Naive thymus-derived CD4-positive, alpha-beta T cell (primary cell): ENCODE measurements at regions not wholly inside any gene's neighbourhood (a gene's known extent, or its start where the extent isn't known, plus 50 kb on each side); places are given as distances from the start of the nearest gene placed in this dataset.

Experiments
- ATAC-seq: fragments of 150-1000 bp; cut with Tn5 transposase; 2 replicates; pipeline ENCODE4 v1.10.0; 2021; ENCODE audit warnings: mild to moderate bottlenecking, moderate library complexity
- CTCF ChIA-PET: fragments of 350-600 bp; sonication (Branson Sonifier 250); formaldehyde crosslinking; loops from one replicate; lab custom pipeline; 2021; ENCODE audit warnings: antibody characterized with exemption; lab: Charles Lee
- POLR2A ChIA-PET: fragments of 350-600 bp; sonication (Branson Sonifier 250); formaldehyde crosslinking; loops from one replicate; lab custom pipeline; 2021; ENCODE audit warnings: antibody characterized with exemption, inconsistent platforms; lab: Charles Lee
- DNase-seq, 9 donors: peaks; one replicate each; pipeline versions ENCODE4 v3.0.0 to v3.0.0-alpha.2; 2020 to 2022; ENCODE audit warnings: mixed read lengths in 1 of 9
- H3K27ac ChIP-seq: one replicate; pipeline ENCODE4 v1.7.0; 2013; ENCODE audit warnings: mild to moderate bottlenecking, low read depth, low read length, moderate library complexity
- H3K27me3 ChIP-seq, 2 donors: one replicate each; pipeline ENCODE4 v1.7.0; 2013; ENCODE audit warnings: low read length in 2 of 2, mild to moderate bottlenecking in 2 of 2, moderate library complexity in 2 of 2; ENCODE audit not compliant: control insufficient read depth in 2 of 2, insufficient read depth in 2 of 2
- H3K36me3 ChIP-seq, 3 experiments: 1 replicate in 2 of 3; 2 replicates in 1 of 3; pipeline ENCODE4 v1.7.0; 2013; ENCODE audit warnings: low read length in 3 of 3, mild to moderate bottlenecking in 3 of 3, moderate library complexity in 1 of 3; ENCODE audit not compliant: insufficient read depth in 3 of 3, control insufficient read depth in 2 of 3
- H3K4me1 ChIP-seq, 2 donors: one replicate each; pipeline ENCODE4 v1.7.0; 2013; ENCODE audit warnings: low read length in 2 of 2, mild to moderate bottlenecking in 2 of 2, moderate library complexity in 1 of 2; ENCODE audit not compliant: control insufficient read depth in 2 of 2, insufficient read depth in 2 of 2
- H3K4me3 ChIP-seq: 2 replicates; pipeline ENCODE4 v1.7.0; 2013; ENCODE audit warnings: mild to moderate bottlenecking, low read length
- H3K9me3 ChIP-seq, 3 experiments: 1 replicate in 2 of 3; 2 replicates in 1 of 3; pipeline ENCODE4 v1.7.0; 2013; ENCODE audit warnings: low read length in 3 of 3; ENCODE audit not compliant: control insufficient read depth in 2 of 3
- H3K27ac Mint-ChIP-seq, 9 donors: one replicate each; pipeline ENCODE4 v1.8.0; 2020 to 2022; ENCODE audit warnings: mixed read lengths in 9 of 9, mild to moderate bottlenecking in 8 of 9, moderate library complexity in 5 of 9, inconsistent platforms in 2 of 9
- H3K27me3 Mint-ChIP-seq, 5 donors: one replicate each; pipeline ENCODE4 v1.8.0; 2021 to 2022; ENCODE audit warnings: mixed read lengths in 5 of 5, mild to moderate bottlenecking in 1 of 5
- H3K36me3 Mint-ChIP-seq, 5 donors: one replicate each; pipeline ENCODE4 v1.8.0; 2020 to 2022; ENCODE audit warnings: mixed read lengths in 5 of 5, mild to moderate bottlenecking in 3 of 5, inconsistent platforms in 1 of 5
- H3K4me1 Mint-ChIP-seq, 7 donors: one replicate each; pipeline ENCODE4 v1.8.0; 2020 to 2022; ENCODE audit warnings: mixed read lengths in 7 of 7, mild to moderate bottlenecking in 3 of 7, inconsistent platforms in 1 of 7
- H3K4me3 Mint-ChIP-seq, 10 donors: one replicate each; pipeline ENCODE4 v1.8.0; 2020 to 2022; ENCODE audit warnings: mild to moderate bottlenecking in 10 of 10, mixed read lengths in 10 of 10, moderate library complexity in 6 of 10, inconsistent platforms in 2 of 10
- H3K9me3 Mint-ChIP-seq, 11 donors: one replicate each; pipeline ENCODE4 v1.8.0; 2020 to 2022; ENCODE audit warnings: mixed read lengths in 11 of 11, mild to moderate bottlenecking in 4 of 11, inconsistent platforms in 1 of 11, moderate library complexity in 1 of 11
- intact Hi-C, 2 donors: fragments of 100-400 bp; cut with micrococcal nuclease; formaldehyde crosslinking; loops; one replicate each; pipeline ENCODE4 v1.15.1; 2023

DNA sequence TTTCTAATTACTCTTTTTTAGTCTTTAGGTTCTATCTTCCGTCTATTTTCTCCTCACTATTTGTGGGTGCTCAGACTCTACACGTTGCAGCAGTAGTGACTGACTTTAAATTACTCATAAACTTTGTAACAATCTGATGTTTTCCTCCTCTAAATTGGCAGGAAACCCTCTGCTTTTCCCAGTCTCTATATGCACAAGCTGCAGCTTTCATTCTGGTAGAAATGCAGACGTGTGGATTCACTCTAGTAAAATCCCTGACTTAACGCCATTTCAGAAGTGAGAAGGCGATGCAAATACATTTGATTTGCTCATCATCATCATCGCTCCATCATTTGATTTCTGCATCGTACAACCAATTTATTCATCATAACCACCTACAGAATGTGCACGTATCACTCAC, 561.0 kb upstream of the ZFHX3 start:
- Mint-ChIP-seq H3K27ac (no peak overlapping the region), H3K4me3 (no peak overlapping the region), H3K36me3 (no peaks in the 10 kb centered on the region), H3K9me3 (peaks cover 0 to 3% (median 0%) of the 10 kb centered on the region in 11 donors), H3K27me3 (peaks cover 7 to 31% (median 18%) of the 10 kb centered on the region in 5 donors), H3K4me1 (no peaks in the 10 kb centered on the region)
- Histone ChIP-seq H3K4me1 (no peaks in the 10 kb centered on the region), H3K9me3 (no peaks in the 10 kb centered on the region), H3K4me3 (no peak overlapping the region), H3K27ac (no peak overlapping the region), H3K27me3 (peaks cover 0 to 3% of the 10 kb centered on the region in 2 donors), H3K36me3 (no peaks in the 10 kb centered on the region)
- intact Hi-C loops: no loop called here
- ATAC-seq (no peak), DNase-seq (no peak)
- ChIA-PET CTCF (no interaction called here), POLR2A (no interaction called here)

DNA sequence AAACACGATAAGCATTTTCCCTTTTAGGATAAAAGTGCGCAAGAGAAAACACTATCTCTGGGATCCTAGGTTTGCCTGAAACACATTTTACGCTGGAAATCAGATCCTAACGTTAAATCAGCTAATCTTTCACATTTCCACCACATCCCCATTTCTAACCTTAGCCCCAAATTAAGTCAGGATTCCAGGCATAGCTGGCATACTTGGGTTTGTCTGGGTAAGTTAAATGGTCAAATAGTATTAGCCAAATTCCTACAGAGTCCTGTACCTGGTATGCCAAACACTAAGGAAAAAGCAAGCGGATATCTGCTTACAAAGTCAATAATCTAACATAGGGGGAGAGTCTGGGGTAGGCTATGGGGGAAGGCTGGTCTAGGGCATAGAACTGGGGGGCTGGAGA, 557.4 kb upstream of the ZFHX3 start:
- POLR2A ChIA-PET: no interaction called here
- Histone ChIP-seq H3K27ac (no peak overlapping the region), H3K4me1 (no peaks in the 10 kb centered on the region), H3K9me3 (no peaks in the 10 kb centered on the region), H3K36me3 (no peaks in the 10 kb centered on the region), H3K27me3 (no peaks in the 10 kb centered on the region), H3K4me3 (no peak overlapping the region)
- CTCF ChIA-PET: interaction anchor here (0.6 kb wide), 2 partner anchors 746 to 770 kb away, joined by 3 to 4 read pairs; no protein-coding TSS in a partner anchor
- H3K4me3 Mint-ChIP-seq: no peak overlapping the region
- H3K4me1 Mint-ChIP-seq: no peaks in the 10 kb centered on the region
- peaks cover 0 to 14% (median 8%) of the 10 kb centered on the region in 5 donors for H3K27me3 Mint-ChIP-seq
- DNase-seq: no peak
- H3K27ac Mint-ChIP-seq: no peak overlapping the region
- peaks cover 0 to 7% (median 0%) of the 10 kb centered on the region in 11 donors for H3K9me3 Mint-ChIP-seq
- no peaks in the 10 kb centered on the region for H3K36me3 Mint-ChIP-seq
- ATAC-seq: no peak
- intact Hi-C loops: no loop called here

DNA sequence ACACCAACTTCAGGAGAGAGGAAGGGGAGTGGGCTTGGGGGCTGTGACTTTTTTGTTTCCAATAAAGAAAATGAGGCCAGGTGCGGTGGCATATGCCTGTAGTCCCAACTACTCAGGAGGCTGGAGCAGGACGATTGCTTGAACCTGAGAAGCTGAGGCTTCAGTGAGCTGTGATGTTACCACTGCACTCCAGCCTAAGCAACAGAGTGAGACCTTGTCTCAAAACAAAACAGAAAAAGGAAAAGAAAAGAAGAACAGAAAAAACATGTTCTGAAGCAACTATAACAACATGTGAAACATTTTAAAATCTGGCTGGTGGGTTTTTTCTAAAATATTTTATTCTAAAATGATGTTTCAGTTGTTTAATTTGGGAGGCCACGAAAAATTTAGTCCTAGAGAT, 554.0 kb upstream of the ZFHX3 start:
- ChIA-PET POLR2A (no interaction called here), CTCF (no interaction called here)
- ATAC-seq (no peak), DNase-seq (no peak)
- H3K36me3 ChIP-seq: no peaks in the 10 kb centered on the region
- Mint-ChIP-seq H3K27ac (no peak overlapping the region), H3K36me3 (no peaks in the 10 kb centered on the region), H3K4me3 (no peak overlapping the region), H3K27me3 (peaks cover 0 to 6% (median 0%) of the 10 kb centered on the region in 5 donors), H3K9me3 (peaks cover 0 to 7% (median 0%) of the 10 kb centered on the region in 11 donors), H3K4me1 (no peaks in the 10 kb centered on the region)
- intact Hi-C loops: no loop called here
- no peaks in the 10 kb centered on the region for H3K4me1 ChIP-seq
- no peaks in the 10 kb centered on the region for H3K27me3 ChIP-seq
- no peak overlapping the region for H3K27ac ChIP-seq
- H3K4me3 ChIP-seq: no peak overlapping the region
- H3K9me3 ChIP-seq: no peaks in the 10 kb centered on the region

DNA sequence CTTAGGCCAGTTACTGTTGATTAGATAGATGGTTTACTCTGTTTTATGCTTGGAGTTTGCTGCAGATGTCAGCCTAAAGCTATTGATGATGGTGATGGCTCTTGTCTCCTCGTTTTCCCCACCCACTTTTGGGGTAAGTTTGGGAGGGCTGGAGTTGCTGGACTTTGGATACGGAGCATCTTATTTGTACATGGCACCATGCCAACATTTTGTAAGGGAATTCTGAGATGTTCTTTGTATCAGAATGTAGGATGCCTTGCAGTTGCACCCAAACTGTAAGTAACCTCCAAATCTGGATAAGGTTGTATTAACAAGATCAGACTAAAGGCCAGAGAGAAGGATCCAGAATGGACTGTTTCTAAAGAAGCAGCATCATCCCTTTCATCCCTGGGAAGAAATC, 551.9 kb upstream of the ZFHX3 start:
- H3K4me3 Mint-ChIP-seq: no peak overlapping the region
- peaks cover 0 to 7% (median 0%) of the 10 kb centered on the region in 11 donors for H3K9me3 Mint-ChIP-seq
- Histone ChIP-seq H3K4me3 (no peak overlapping the region), H3K27ac (no peak overlapping the region), H3K9me3 (no peaks in the 10 kb centered on the region), H3K27me3 (no peaks in the 10 kb centered on the region), H3K4me1 (no peaks in the 10 kb centered on the region), H3K36me3 (no peaks in the 10 kb centered on the region)
- H3K4me1 Mint-ChIP-seq: no peaks in the 10 kb centered on the region
- H3K36me3 Mint-ChIP-seq: no peaks in the 10 kb centered on the region
- ChIA-PET CTCF (no interaction called here), POLR2A (no interaction called here)
- no peak overlapping the region for H3K27ac Mint-ChIP-seq
- intact Hi-C loops: no loop called here
- DNase-seq (no peak), ATAC-seq (no peak)
- no peaks in the 10 kb centered on the region for H3K27me3 Mint-ChIP-seq

DNA sequence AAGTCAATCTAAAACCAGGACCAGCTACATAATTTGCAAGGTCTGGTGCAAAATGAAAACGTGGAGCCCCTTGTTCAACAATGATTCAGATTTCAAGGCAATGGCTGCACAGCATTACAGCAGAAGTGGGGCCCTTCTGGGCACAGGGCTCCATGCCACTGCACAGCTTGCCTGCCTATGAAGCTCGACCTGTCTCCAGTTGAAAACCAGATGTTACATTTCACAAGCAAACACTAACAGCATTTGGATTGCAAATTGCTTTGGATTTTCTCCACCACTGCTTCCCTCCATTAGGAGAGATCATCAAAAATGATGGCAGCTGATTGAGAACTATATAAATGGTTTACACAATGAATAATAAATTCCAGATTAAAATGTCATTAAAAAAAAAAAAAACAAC, 551.4 kb upstream of the ZFHX3 start:
- ATAC-seq: no peak
- intact Hi-C loops: no loop called here

DNA sequence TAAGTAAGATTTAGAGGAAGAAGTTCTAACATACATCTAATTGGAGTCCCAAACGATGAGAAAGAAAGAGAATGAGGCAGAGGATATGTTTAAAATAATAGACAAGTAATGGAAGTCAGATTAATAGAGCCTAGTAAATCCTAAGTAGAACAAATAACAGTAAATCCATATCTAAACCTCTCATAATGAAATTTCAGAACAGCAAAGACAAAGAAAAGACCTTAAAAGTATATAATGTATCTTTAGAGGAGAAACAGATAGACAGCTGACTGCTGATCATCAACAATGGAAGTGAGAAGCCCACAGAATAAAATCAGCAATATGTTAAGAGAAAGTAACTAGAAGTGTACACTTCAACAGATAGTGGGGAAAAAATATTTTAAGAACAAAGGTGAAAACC, 536.2 kb upstream of the ZFHX3 start:
- Histone ChIP-seq H3K4me1 (no peaks in the 10 kb centered on the region), H3K36me3 (no peaks in the 10 kb centered on the region), H3K4me3 (no peak overlapping the region), H3K9me3 (no peaks in the 10 kb centered on the region), H3K27me3 (no peaks in the 10 kb centered on the region), H3K27ac (no peak overlapping the region)
- Mint-ChIP-seq H3K9me3 (peaks cover 0 to 40% (median 7%) of the 10 kb centered on the region in 11 donors), H3K36me3 (peaks cover 0 to 4% (median 0%) of the 10 kb centered on the region in 5 donors), H3K4me1 (peaks cover 0 to under 1% (median 0%) of the 10 kb centered on the region in 7 donors), H3K27me3 (peaks cover 0 to 11% (median under 1%) of the 10 kb centered on the region in 5 donors), H3K4me3 (no peak overlapping the region), H3K27ac (no peak overlapping the region)
- intact Hi-C loops: no loop called here
- DNase-seq (no peak), ATAC-seq (no peak)
- CTCF ChIA-PET: no interaction called here
- POLR2A ChIA-PET: no interaction called here

More for the DNA sequence above, 551.4 kb upstream of the ZFHX3 start:
- ChIA-PET POLR2A (no interaction called here), CTCF (no interaction called here)
- no peaks in the 10 kb centered on the region for H3K27me3 ChIP-seq
- Mint-ChIP-seq H3K36me3 (no peaks in the 10 kb centered on the region), H3K27me3 (no peaks in the 10 kb centered on the region), H3K4me3 (no peak overlapping the region), H3K4me1 (no peaks in the 10 kb centered on the region), H3K9me3 (peaks cover 0 to 6% (median 0%) of the 10 kb centered on the region in 11 donors), H3K27ac (no peak overlapping the region)
- H3K36me3 ChIP-seq: no peaks in the 10 kb centered on the region
- H3K27ac ChIP-seq: no peak overlapping the region
- no peak overlapping the region for H3K4me3 ChIP-seq
- H3K4me1 ChIP-seq: no peaks in the 10 kb centered on the region
- no peaks in the 10 kb centered on the region for H3K9me3 ChIP-seq
- DNase-seq: no peak

DNA sequence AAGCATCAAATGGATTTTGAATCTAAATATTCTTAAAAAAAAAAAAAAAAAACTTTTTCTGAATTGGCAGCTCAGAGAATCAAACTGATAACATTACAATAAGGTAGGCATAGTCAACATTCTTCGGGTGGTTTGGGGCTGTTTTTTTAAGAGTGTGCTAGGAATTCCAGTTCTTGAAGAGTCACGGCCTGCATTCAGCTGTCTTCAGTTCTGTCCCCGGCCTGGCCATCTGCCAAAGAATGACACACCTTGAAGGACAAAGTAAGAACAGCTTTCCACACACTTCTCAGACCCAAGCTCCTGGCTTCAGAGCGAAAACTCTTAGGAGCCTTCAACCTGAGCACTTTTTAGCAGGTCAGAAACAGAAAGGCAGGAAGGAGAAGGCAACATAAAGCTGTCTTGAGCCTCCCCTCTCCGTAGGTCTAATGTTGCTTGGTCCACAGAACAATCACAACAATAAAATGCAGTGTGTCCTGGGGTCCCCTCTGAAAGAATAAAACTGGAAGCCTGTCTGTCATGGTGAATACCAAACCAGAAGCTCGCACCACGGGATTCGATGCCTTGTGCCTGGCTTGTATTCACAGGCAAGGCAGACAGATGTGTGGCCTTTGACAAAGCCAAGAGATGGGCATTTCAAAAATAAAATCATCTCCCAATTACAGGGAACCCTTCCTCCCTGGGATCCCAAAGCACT, 524.4 kb upstream of the ZFHX3 start:
- Mint-ChIP-seq H3K4me1 (no peaks in the 10 kb centered on the region), H3K27ac (no peak overlapping the region), H3K4me3 (no peak overlapping the region), H3K27me3 (peaks cover 0 to 11% (median 5%) of the 10 kb centered on the region in 5 donors), H3K9me3 (peaks cover 0 to 11% (median 2%) of the 10 kb centered on the region in 11 donors), H3K36me3 (no peaks in the 10 kb centered on the region)
- ATAC-seq (no peak), DNase-seq (no peak)
- intact Hi-C loops: no loop called here
- POLR2A ChIA-PET: interaction anchor here (0.7 kb wide), 1 partner anchor 28 kb away, joined by 7 read pairs; no protein-coding TSS in a partner anchor
- Histone ChIP-seq H3K4me1 (no peaks in the 10 kb centered on the region), H3K36me3 (no peaks in the 10 kb centered on the region), H3K27me3 (no peaks in the 10 kb centered on the region), H3K4me3 (no peak overlapping the region), H3K27ac (no peak overlapping the region), H3K9me3 (no peaks in the 10 kb centered on the region)
- CTCF ChIA-PET: no interaction called here
